GM21423 (cell line): ENCODE measurements at regions not wholly inside any gene's neighbourhood (a gene's known extent, or its start where the extent isn't known, plus 50 kb on each side); places are given as distances from the start of the nearest gene placed in this dataset.
"Not testable (repeated sequence)": the region's sequence is repeated elsewhere in the genome, so short reads cannot be mapped to it uniquely, and the experiment has no call there.

Experiments used
- ATAC-seq: cut with Tn5 transposase; IDR thresholded peaks from one replicate; pipeline ENCODE4 v1.9.1; 2021; ENCODE audit warnings: mild to moderate bottlenecking, moderate library complexity; ENCODE audit not compliant: unreplicated experiment

DNA sequence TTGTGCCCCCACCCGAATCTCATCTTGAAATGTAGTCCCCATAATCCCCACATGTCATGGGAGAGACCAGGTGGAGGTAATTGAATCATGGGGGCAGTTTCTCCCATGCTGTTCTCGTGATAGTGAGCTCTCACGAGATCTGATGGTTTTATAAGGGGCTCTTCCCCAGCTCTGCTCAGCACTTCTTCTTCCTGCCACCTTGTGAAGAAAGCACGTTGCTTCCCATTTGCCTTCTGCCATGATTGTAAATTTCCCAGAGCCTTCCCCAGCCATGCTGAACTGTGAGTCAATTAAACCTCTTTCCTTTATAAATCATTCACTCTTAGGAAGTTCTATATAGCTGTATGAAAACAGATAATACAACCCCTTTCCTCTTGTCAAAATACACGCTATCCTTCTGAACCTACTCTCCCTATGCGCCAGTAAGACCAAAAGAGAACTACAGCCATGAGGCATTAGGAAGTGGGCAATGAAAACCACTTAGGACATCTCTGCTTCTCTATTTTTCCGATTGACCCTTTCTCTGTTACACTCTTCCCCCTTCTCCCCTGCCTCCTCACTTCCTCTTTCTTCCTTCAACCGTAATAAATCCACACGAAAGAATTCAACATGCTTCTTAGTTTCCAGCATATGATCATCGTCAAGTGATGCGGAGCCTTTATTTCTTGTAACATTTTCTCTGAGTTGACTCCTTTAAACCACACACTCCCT lies 101.2 kb upstream of the WDR11 start:
- ATAC-seq: no peak

DNA sequence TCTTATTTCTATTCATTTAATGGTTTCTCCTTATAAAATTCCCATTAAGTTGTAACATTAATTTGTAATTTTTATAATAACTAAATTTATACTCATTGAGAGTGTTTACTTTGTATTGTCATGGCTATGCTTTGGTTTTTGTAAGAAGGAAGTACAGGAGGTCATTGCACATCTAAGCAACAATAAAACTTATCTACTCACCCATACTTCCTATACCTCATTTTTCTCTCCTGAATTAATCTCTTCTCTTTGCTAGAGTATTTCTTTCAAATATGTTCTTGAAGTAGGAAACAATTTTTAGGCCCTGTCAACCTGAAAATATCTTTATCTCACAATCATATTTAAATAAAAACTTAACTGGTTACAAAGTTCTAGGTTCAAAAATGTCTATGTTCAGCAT lies 95.4 kb upstream of the WDR11 start:
- ATAC-seq: no peak

DNA sequence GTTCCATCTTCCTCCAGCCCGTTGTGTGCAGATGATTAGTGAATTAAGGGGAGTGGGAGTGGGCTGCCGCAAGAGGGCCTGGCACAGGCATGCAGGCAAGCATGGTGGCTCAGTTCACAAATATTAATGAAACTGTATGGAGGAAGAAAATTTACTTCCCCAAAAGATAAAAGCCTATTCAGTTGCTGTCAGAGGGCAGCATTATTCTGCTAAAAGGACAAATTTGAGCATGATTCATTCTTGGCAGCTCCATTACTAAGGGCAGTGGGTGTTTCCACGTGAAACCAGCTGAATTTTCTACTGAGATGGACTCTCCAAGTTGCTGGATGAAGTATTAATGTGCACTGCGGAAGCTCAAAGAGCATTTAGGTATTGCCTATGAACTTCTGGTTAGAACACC lies 90.9 kb upstream of the WDR11 start:
- no peak for ATAC-seq

DNA sequence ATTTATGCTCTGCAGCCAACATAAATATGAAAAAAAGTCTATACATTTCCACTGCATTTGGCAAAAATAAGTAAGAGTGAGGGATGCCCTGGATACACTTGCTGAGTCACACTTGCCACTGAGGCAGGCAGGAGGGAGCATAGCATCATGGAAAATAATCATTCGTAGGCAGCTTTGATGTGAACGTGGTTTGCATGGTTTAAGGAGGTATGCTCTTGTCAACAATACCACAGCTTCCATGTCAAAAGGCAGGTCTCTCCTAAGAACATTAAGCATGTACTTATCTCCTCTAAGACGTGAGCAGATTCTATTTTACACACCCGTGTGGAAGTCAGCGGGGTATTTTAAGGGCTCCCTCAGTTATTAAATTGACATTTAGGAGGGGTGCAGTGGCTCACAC lies 89.2 kb upstream of the WDR11 start:
- no peak for ATAC-seq

DNA sequence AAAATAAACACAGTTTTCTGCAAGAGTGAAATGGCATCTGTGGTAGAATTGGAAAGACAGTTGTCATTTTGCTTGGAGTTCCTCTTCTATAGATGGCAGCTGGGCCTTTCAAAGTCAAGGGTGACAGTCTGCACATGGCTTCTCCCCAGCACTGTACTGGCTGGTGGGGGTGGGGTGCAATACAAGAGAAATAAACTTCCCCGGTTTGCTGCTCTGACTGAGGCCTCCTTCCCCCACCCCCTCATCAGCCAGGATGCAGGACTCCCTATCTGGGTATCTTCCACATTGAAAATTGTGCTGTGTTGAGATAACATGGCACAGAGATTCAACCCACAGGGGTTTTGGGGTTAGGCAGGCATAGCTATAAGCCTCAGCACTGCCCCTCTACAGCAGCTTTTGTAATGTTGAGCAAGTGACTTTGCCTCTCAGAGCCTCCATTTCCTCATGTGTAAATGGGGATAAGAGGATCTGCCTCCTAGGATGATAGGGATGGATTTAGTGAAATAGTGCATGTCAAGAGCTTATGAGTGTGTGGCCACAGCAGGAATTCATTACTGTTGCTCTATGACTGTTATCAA lies 85.8 kb upstream of the WDR11 start:
- ATAC-seq: no peak

DNA sequence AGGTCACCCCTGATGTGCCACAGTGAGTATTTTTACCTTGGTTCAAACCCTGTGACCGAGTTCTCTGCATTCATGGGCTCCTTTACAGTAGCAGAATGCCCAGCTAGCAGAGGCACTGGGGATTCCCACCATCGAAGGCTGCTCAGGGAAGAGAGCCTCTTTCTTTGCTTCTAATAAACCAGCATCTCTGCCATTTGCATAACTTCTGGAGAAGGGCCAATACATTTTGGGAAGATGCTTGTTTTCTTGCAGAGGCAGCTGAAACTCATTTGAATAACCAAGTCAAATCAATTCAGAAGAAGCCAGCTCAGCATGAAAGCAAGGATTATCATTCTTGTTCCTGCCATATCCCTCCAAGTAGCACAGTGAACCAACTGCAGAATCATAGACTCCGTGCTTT lies 82.9 kb upstream of the WDR11 start:
- no peak for ATAC-seq

DNA sequence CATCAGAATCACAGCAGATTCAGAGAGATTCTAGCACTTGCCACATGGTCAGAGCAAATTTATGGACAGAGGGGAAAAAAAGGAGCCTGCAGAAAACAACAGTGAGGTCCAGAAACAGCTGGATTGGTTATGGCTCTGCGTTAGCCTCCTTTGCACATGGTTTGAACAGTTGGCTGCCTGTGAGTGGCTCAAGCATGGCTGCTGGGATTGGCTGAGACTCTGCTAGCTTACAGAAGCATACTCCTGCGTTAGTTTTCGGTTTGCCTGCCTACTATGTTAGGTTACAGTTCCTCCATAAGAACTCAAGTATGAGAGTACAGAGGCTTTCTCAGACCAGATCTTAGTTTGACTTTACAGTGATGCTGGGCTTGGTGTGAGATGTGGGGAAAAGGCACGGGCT lies 80.7 kb upstream of the WDR11 start:
- no peak for ATAC-seq

DNA sequence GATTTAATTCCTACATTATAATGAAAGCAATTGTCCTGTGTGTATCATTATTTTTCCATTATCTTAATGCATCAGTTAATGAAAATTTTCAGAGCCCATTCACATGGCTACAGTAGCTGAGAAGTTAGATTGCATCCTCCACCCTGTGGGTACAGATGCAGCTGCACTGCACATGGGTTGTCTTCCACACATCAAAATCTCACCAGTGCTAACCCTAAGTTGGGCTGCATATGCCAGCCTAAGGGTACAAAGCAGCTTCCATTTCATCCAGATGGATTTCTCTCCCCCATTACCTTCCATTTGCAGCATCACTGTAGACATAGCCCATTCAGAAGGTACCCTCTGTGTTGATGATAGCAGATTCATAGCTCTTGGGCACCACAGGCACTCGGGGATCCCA lies 74.7 kb upstream of the WDR11 start:
- ATAC-seq: no peak

DNA sequence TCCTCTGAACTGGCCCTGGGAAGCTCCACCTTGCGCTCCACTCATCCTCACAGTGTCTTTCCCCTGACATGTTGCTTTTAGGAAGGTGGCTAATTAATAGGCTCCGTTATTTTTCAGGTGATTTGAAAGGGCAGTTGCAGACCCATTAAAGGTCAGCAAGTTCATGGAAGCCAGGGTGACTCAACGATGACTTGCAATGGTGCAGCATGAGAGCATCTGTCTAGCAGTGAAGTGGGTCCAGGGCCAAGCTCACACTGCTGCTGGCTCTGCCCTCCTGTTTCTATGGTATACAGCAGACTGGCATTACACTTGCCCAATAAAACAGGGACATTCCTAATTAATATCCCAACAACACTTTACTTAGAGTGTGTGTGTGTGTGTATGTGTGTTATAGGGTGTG lies 68.8 kb upstream of the WDR11 start:
- no peak for ATAC-seq

DNA sequence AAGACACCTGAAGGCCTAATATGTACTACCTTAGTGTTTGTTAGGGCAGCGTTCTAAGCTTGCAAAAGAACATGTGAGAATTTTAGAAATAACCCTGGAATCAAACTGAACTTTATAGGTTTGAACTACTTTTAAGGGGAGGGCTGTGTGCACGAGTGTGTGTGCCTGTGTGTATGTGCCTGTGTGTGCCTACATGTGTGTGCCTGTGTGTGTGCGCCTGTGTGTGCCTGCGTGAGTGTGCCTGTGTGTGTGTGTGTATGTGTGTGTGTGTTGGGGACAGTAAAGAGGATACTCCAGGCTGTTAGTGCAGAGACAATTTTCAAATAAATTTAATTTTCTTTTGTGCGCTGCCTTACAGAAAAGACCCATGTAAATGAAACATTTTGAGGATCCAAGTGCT lies 68.1 kb upstream of the WDR11 start:
- ATAC-seq: no peak

DNA sequence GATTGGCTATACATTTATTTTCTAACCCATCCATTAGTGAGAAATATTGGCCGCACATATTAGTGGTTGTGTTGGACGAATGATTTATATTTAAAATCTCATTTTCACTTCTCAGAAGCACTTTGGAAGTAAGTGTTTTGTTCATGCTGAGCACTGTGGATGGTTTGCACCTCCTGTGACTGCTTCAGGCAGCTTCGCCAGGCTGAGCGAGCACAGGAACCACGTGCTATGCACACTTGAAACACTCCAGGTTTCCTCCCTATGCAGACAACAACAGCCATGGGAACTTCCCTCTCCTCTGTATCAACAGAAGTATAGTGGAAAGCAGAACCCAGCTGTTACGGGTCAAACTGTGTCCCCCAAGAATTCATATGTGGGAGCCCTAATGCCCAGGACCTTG lies 67.3 kb upstream of the WDR11 start:
- ATAC-seq: no peak

DNA sequence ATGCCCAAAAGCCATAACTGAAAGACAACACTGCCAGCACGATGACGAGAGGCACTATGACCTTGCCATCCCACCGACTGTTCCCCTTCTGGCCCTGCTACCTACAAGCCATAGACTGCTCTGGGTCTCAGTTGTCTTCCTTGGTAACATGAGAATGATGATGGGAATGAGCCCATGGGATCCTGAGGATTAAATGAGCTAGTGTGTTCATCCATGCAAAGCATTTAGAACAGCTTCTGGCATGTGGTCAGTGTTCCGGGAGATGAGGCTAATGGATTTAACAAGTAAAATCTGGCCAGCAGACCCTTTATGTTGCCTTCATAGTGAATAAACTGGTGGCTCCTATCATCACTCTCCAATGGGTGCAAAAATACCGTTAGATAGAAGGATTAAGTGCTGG lies 62.4 kb upstream of the WDR11 start:
- ATAC-seq: no peak

DNA sequence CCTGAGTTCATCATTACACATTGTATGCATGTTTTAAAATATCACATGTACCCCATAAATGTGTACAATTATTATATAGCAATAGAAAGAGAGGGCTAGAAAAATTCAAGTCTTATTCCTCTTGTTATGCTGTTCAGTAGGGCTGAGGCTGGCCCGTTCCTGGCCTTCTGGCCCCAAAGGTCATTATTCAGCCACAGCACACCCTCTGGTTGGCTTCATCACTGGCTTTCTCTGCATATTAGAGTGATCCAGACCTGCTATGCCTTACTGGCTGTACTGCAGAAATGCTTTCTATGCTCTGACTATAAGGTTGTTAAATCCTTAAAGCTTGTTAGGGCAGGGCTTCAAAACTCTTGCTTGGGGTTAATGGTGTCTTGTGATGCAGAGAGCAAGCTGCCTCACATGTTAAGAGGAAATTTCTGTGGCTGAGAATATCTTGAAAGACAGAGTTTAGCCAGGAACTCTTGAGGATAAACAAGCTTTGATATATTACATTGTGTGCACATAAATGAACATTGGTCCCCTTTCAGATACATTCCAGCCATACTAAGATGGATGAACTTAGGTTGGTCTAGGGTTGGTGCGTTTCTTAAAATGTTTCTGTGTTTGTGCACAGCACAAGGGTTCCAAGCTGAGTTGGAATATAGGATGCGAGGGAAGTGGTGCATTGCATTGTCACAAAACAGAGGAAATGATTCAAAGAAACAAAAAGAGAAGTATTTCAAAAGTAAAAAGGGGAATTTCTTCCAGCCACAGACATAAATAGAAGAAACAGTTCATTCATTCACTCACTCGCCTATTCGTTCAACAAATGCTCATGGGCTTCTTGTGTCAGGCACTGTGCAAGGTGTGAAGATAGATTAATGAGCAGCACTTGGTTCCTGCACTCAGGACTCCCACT lies 61.6 kb upstream of the WDR11 start:
- ATAC-seq: no peak

DNA sequence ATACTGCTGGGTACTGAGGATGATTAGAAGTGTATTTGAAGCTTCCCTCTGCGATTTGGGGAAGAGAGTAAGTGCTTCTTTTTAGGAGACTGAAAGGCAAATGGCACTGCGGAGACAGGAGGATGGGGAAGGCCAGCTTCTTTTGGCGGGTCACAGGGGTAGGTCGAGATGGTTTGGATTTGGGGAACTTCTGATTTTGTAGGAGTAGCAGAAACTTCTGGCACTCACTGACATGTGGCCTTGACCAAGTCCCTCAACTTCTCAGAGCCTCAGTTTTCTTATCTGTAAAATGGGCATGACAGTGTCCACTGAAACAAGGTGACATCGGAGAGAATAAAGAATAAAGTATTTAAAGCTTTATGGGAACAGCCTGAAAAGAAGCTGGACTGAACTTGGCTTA lies 59.8 kb upstream of the WDR11 start:
- no peak for ATAC-seq

DNA sequence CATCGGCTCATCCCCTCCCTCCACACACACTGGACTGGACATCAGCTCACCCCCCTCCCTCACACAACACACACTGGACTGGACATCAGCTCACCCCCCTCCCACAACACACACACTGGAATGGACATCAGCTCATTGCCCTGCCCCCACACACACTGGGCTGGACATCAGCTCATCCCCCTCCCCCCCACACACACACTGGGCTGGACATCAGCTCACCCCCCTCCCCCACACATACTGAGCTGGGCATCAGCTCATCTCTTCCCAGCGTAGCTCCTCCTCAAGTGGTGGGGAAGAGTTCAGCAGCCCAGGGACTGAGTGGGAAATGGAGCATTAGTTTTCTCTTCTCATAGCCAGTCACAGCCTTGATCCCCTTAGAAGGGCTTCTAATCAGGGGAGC lies 58.1 kb upstream of the WDR11 start:
- ATAC-seq: no peak

DNA sequence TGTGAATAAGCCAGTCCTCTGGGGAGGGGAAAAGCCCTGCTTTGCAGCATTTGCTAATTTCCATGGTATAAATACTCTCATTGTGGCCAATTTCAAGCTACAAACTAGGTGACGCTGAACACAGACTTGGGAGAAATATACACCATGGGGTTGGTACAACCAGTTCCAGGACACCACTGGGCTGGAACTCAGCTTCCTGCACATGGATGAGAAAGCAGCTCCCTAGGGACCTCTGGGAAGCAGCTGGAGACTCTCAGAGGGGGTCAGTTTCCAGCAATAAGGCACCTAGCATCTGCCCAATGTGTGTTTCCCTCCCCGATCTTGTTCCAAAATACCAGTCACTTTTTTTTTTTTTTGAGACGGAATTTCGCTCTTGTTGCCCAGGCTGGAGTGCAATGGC lies 56.8 kb upstream of the WDR11 start:
- no peak for ATAC-seq

DNA sequence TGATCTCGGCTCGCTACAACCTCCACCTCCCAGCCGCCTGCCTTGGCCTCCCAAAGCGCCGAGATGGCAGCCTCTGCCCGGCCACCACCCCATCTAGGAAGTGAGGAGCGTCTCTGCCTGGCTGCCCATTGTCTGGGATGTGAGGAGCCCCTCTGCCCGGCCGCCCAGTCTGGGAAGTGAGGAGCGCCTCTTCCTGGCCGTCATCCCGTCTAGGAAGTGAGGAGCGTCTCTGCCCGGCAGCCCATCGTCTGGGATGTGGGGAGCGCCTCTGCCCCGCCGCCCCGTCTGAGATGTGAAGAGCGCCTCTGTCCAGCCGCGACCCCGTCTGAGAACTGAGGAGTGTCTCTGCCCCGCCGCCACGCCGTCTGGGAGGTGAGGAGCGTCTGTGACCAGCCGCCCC lies 52.9 kb upstream of the WDR11 start:
- not testable (repeated sequence) for ATAC-seq

DNA sequence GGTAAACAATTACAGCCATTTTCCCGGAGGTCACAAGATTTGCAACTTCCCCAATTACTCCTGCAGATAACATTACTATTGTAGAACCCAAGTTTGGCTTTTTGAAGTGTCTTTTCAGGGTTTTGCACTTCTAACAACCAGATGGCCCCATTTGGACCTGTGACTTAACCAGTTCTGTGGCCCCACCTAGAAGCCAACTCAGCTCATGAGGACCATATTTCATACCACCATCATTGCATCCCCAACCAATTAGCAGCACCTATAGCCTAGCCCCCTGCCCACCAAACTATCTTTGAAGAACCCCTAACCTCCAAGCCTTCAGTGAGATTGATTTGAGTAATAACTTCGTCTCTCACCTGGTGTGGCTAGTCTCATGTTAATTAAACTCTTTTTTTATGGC lies 51.3 kb upstream of the WDR11 start:
- no peak for ATAC-seq

DNA sequence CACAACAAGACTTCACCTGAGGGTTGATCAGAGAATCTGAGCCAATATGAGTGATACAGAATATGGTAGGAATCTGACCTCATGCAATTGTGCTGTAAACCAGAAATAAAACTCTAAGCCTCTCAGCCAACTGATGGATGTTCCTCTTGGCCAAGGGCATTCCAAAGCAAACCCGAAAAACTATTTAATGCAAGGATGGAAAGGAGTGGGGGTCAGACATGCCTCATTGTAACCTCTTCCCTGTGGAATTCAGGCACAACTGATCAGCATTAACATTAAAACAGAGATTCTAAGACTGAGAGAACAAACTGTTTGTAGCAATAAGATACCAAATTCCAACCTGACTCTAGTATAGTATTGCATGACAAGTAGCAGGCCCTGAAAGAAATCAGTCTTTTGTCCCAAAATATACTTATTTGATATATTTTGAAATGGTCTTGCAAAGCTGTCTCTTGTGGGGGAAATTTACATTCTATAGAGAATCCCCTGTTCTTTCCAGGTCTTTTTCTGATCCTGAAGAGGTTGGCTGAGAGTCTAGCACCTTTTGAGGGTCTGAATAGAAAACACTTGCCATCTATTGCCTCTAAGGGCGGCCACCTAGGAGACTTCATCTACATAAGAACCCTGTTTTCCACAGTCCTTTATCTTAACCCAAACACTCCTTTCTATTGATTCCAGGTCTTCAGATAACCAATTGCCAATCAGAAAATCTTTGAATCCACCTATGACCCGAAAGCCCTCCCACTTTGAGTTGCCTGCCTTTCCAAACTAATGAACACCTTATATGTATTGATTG lies 50.4 kb upstream of the WDR11 start:
- ATAC-seq: no peak
